Stimulated activated CD8-positive, alpha-beta memory T cell treated with anti-CD3 and anti-CD28 coated beads, Interleukin-15, amount 100 ng/mL, for 1 hour (primary cell): ENCODE measurements at regions not wholly inside any gene's neighbourhood (a gene's known extent, or its start where the extent isn't known, plus 50 kb on each side); places are given as distances from the start of the nearest gene placed in this dataset.
"Not testable (repeated sequence)": the region's sequence is repeated elsewhere in the genome, so short reads cannot be mapped to it uniquely, and the experiment has no call there.

ENCODE experiments used
- DNase-seq: peaks from one replicate; pipeline ENCODE4 v3.0.0-alpha.2; 2020; ENCODE audit warnings: low read depth

GRCh38 chr3:59189939-59190338 lies 140.1 kb upstream of the CFAP20DC start:
- DNase-seq: no peak

GRCh38 chr3:59189526-59189925 lies 139.7 kb upstream of the CFAP20DC start:
- DNase-seq: no peak

GRCh38 chr3:59186725-59187124 lies 136.9 kb upstream of the CFAP20DC start:
- DNase-seq: no peak

DNA sequence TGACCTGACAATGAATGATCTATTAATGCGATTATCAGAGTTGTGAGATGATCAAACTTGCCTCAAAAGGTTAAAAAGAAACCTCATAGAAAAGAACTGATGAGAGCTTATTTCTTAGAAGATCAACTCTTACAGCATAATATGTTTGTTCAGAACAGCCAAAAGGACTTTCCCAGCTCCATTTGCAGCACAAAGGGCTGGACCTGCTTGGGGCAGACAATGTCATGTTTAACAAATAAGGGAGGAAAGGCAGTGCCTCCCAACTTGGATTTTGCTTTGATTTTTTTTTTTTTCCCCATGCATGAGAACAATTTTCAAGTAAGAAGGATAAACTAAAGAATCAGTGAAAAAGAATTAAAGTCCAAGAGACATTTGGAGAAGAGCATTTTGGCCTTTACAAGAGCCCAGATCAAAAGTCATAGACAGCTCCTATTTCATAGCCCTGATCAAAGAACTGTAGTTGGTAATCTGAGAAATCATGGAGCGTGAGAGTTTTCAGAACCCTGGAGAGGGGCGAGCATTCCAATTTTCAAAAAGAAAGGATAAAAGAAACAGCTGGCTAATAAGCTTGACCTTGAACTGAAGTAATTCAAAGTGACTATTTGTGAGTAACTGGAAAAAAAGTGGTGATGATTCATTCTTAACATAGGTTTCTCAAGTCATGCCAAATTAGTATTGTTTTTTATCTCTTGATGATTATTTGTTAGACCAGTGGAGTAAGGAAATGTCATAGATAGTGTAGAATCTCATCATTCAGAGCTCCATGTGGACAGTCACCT lies 136.0 kb upstream of the CFAP20DC start:
- no peak for DNase-seq

- DNase-seq: no peak
These were observed 130.2 kb upstream of the CFAP20DC start for GRCh38 chr3:59180006-59180405.

DNA sequence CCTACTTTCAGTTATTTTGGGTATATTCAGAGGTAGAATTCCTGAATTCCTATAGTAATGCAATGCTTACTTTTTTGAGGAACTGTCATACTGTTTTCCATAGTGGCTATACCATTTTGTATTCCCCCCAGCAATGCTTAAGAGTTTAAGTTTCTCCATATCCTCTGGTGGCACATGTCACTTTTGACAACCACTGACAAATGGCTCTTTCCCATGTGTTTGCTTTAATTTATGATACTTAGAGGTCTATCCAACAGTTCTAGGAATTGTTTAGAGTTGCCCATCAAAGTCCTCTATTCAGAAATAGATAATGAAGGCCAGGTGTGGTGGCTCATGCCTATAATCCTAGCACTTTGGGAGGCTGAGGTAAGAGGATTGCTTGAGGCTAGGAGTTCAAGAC lies 128.9 kb upstream of the CFAP20DC start:
- no peak for DNase-seq

DNA sequence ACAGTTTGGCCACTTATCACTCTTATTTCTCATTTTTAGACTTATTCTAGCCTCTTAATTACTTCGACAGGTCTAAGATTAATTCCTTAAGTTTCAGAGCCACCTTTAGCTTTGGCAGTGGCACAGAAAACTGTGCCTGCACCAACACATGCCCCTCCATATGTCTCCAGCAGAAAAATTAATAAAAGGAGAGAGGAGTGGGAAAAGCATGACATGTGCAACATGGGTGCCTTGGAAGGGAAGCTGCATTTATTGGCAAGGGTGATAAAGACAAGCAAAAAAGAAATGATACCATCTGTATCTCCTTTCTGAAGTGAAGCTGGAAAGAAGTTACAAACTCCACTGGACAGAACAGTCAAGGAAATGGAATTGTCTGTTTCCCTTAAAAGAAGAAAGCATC lies 121.7 kb upstream of the CFAP20DC start:
- DNase-seq: no peak

DNA sequence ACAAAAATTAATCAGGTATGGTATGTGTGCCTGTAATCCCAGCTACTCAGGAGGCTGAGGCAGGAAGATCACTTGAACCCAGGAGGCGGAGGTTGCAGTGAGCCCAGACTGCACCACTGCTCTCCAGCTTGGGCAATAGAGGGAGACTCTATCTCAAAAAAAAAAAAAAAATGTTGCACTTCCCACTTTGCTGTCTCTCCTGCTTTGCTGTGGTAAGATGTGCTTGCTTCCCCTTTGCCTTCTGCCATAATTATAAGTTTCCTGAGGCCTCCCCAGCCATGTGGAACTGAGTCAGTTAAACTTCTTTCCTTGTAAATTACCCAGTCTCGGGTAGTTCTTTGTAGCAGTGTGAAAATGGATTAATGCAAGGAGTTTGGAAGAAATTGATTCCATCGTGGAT lies 120.3 kb upstream of the CFAP20DC start:
- DNase-seq: not testable (repeated sequence)

- DNase-seq: no peak
These were observed 117.9 kb upstream of the CFAP20DC start for GRCh38 chr3:59167756-59168155.

- no peak for DNase-seq
These were observed 114.1 kb upstream of the CFAP20DC start for GRCh38 chr3:59163953-59164352.

DNA sequence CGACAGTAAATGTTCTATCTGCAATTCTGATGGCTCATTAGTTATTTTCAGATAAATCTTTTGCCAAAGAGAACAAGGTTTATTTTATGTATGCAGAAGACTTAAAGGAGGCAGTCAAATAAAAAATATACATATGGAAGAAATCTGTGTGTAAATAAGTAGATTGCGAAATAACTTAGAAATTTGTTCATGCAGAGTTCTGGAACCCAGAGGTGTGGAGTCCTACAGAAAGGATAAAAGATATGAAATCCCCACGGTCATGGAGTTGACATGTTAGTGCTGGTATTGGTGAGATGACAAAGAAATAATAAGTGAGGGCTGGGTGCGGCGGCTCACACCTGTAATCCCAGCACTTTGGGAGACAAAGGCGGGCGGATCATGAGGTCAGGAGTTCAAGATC lies 111.2 kb upstream of the CFAP20DC start:
- no peak for DNase-seq

- no peak for DNase-seq
These were observed 110.4 kb upstream of the CFAP20DC start for GRCh38 chr3:59160133-59160746.

GRCh38 chr3:59153648-59154047 lies 103.8 kb upstream of the CFAP20DC start:
- DNase-seq: no peak

GRCh38 chr3:59152943-59153342 lies 103.1 kb upstream of the CFAP20DC start:
- DNase-seq: no peak

DNA sequence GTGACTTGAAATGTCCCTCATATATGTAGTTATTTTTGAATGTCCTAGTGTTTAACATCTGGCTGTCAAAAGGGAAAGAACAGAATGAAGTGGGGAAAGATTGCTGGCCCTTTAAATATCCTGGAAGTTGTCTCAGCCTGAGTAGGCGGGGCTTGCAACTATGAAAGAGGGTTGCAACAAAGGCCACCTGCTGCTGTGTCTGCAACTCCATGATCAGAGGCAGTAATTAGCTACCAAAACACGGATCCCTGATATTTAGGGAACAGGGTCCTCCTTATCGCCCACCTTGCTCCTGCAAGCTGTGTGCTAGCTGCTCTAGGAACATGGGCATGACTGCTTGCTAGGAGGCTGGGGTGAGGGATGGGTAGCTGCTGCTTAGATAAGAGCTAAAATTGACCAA lies 100.2 kb upstream of the CFAP20DC start:
- no peak for DNase-seq

GRCh38 chr3:59149166-59149565 lies 99.3 kb upstream of the CFAP20DC start:
- no peak for DNase-seq

DNA sequence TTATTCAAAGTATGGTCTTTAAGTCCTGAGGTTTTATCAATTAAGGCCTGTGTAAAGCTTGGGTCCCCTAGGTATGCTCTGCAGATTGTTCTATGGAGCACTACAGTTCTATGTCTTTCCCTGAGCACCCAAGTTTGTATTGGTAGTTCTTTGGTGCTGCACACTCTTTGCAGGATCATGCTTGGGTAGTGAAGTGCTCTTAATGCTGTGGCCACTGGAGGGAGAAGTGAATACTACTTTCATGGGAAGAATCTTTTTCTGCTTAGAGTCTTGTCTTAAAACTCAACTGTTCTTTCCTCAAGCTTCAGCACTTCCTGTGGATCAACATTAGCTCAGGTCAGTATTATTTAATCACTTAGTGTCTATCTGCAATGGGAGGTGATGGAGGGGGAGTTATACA lies 93.6 kb upstream of the CFAP20DC start:
- DNase-seq: no peak

DNA sequence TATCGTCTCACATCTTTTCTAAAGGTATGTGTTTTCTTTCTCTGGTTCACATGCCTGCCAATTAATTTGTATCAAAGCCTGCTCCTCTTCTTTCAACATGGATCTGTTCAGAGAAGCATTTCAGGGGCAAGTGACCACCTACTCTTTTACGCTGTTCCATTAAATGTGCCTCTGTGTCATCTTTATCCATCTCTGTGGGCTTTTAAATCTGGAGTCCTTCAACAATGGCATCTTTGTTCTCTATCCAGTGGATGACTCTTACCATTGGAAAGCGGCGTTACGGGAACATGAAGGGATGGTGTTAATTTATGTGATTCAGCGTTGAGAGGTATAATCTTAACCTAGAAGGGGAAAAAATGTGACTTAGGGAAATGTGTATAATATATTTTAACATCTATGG lies 92.7 kb upstream of the CFAP20DC start:
- DNase-seq: no peak

DNA sequence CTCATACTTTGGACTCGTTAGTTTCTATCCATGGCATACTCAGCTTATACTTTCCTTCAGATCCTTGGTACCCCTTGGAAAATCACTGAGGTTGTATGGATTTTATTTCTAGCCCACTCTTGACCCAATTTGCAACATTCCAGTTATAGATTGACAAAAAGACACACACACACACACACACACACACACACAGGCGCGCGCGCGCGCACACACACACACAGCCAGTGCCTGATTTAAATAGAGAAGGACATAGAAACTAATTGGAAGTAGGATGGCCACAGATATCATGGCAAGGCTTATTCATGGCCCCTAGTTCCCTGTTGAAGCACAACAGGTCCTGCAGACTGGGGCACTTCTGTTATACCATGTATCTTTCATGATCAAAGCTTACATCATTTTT lies 89.1 kb upstream of the CFAP20DC start:
- no peak for DNase-seq

DNA sequence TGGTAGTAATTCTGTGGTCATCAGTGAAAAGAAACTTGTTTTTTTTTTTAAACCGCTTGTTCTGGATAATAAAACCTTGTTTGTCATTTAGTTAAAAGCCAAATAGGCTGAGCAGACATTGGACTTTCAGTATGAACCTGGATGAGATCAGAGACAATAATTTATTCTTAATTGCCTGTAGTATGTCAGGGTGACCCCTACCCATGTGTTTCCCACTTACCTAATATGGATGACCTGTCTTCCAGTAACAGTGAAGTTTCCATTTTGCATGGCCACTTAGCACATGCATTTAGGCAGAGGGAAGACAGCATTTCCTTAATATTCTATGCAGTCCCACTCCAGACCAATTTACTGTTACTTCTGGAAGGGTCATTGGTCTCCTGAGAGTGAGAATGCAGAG lies 87.6 kb upstream of the CFAP20DC start:
- DNase-seq: no peak

DNA sequence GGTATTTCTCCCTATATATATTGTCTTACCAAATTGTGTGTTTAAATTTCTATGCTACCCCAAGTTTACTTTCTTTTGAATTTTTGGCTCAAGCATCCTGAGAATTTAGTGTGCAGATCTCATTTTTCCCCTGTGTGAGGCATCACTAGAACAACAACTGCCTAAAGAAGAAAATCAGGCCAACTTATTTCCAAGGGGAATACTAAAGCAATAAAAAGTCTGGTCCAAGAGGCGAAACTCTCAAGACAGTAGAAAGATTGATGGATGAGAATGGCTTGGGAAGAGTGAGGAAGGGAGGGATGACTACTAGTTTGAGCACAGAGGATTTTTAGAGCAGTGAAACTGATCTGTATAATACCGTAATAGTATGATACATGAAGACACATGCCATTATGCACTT lies 86.3 kb upstream of the CFAP20DC start:
- no peak for DNase-seq

GRCh38 chr3:59135096-59135495 lies 85.3 kb upstream of the CFAP20DC start:
- no peak for DNase-seq

DNA sequence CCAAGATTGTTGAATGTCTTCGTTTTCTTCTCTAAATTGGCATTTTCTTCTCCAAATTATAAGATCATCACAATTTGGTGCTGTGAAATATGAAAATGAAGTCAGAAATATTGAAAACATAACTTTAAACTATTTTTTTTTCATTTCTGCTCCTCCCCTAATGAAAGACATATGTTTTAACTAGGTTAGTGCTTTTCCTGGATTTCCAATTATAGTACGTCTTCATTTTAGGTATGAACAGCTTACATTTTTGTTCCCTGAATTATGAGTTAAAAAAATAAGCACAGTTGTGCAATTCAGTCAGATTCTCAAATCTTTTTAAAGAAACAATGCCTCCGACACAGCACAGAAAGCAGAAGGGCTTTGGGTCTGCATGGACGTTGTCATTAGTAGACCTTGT lies 83.5 kb upstream of the CFAP20DC start:
- DNase-seq: no peak
